GM12878 (cell line): ENCODE measurements at regions not wholly inside any gene's neighbourhood (a gene's known extent, or its start where the extent isn't known, plus 50 kb on each side); places are given as distances from the start of the nearest gene placed in this dataset.
A peak's percentile ranks its signal among the peaks of the same experiment; 100 is the strongest.

Source experiments
- ATAC-seq: fragments of 200-7000 bp; cut with Tn5 transposase; 3 replicates; pipeline ENCODE4 v1.9.1; 2020; ENCODE audit warnings: mild to moderate bottlenecking, moderate library complexity
- BruUV-seq: library from RNA; stranded (reverse); fragments of 400-500 nt; replicated peaks from 2 replicates; lab custom pipeline; 2021; lab: Mats Ljungman, UMichigan
- CTCF ChIA-PET: fragments of 300-600 bp; sonication (Branson Sonifier 250); formaldehyde crosslinking; extraction: SDS; loops from one replicate; lab custom pipeline; 2021; ENCODE audit warnings: inconsistent platforms; lab: Yijun Ruan, JAX
- POLR2A ChIA-PET: fragments of 350-600 bp; formaldehyde crosslinking; extraction: SDS; loops from one replicate; lab custom pipeline; 2021; ENCODE audit warnings: inconsistent platforms; lab: Charles Lee
- RAD21 ChIA-PET: fragments of 300-600 bp; sonication (Branson Sonifier 250); formaldehyde crosslinking; loops from one replicate; lab custom pipeline; 2023; ENCODE audit warnings: antibody characterized with exemption; ENCODE audit not compliant: unreplicated experiment; lab: Charles Lee
- SMC1A ChIA-PET: fragments of 300-600 bp; sonication (Branson Sonifier 250); formaldehyde crosslinking; loops from one replicate; lab custom pipeline; 2023; ENCODE audit not compliant: unreplicated experiment, uncharacterized antibody; lab: Charles Lee
- DNase-seq: peaks from one replicate; pipeline ENCODE4 v3.0.0-alpha.2; 2011; ENCODE audit warnings: low read depth, low spot score
- FAIRE-seq: peaks from 3 replicates; lab custom pipeline; 2011; peaks lifted over from hg19 to GRCh38; lab: Jason Lieb, UNC
- H2AFZ ChIP-seq: 2 replicates; pipeline ENCODE4 v1.6.0; 2011; ENCODE audit warnings: low read depth, low read length, control low read depth; ENCODE audit not compliant: control insufficient read depth
- H3K27ac ChIP-seq: 2 replicates; pipeline ENCODE4 v1.5.1; 2011; ENCODE audit warnings: control low read depth; ENCODE audit not compliant: control insufficient read depth, insufficient read depth
- H3K27me3 ChIP-seq, 2 experiments: replicated peaks in 1 of 2; 2 replicates each; pipeline versions ENCODE4 v1.6.0 to v1.6.1; 2011; ENCODE audit warnings: low read length in 1 of 2; ENCODE audit not compliant: control insufficient read depth in 2 of 2, insufficient read depth in 2 of 2
- H3K36me3 ChIP-seq, 2 experiments: 2 replicates each; pipeline ENCODE4 v1.5.1; 2011; ENCODE audit warnings: low read length in 1 of 2; ENCODE audit not compliant: control insufficient read depth in 2 of 2, insufficient read depth in 2 of 2
- H3K4me1 ChIP-seq: 2 replicates; pipeline ENCODE4 v1.6.1; 2011; ENCODE audit warnings: mild to moderate bottlenecking, low read length, moderate library complexity, mixed read lengths; ENCODE audit not compliant: control insufficient read depth, insufficient read depth
- H3K4me2 ChIP-seq: 2 replicates; pipeline ENCODE4 v1.6.0; 2011; ENCODE audit warnings: control low read depth; ENCODE audit not compliant: control insufficient read depth, insufficient read depth
- H3K4me3 ChIP-seq: fragments of 200-600 bp; sonication (generic); 2 replicates; pipeline ENCODE4 v1.5.1; 2016
- H3K79me2 ChIP-seq: 2 replicates; pipeline ENCODE4 v1.6.0; 2011; ENCODE audit warnings: low read length; ENCODE audit not compliant: control insufficient read depth, insufficient read depth
- H3K9ac ChIP-seq: 2 replicates; pipeline ENCODE4 v1.8.0; 2011; ENCODE audit warnings: low read length, control low read depth, mixed read lengths; ENCODE audit not compliant: control insufficient read depth, insufficient read depth
- H3K9me3 ChIP-seq: replicated peaks from 3 replicates; pipeline ENCODE4 v1.5.1; 2011; ENCODE audit warnings: mild to moderate bottlenecking, low read length; ENCODE audit not compliant: control insufficient read depth, insufficient read depth
- H4K20me1 ChIP-seq: 2 replicates; pipeline ENCODE4 v1.6.0; 2011; ENCODE audit not compliant: control insufficient read depth, insufficient read depth
- BMI1 ChIP-seq: fragments of 450-650 bp; IDR thresholded peaks from 2 replicates; pipeline ENCODE4 v1.6.1; 2016; ENCODE audit warnings: mild to moderate bottlenecking, moderate library complexity, borderline replicate concordance
- CREM ChIP-seq: IDR thresholded peaks from 2 replicates; pipeline ENCODE4 v1.6.1; 2014; ENCODE audit warnings: antibody characterized with exemption, low read depth
- HDGF ChIP-seq: fragments of 450-650 bp; IDR thresholded peaks from 2 replicates; pipeline ENCODE4 v1.6.1; 2016; ENCODE audit warnings: antibody characterized with exemption
- SMAD1 ChIP-seq: fragments of 450-650 bp; IDR thresholded peaks from 2 replicates; pipeline ENCODE4 v1.6.1; 2018; ENCODE audit warnings: mild to moderate bottlenecking, low read depth; ENCODE audit not compliant: partially characterized antibody
- ZBTB11 ChIP-seq: fragments of 450-650 bp; formaldehyde crosslinking; IDR thresholded peaks from 2 replicates; pipeline ENCODE4 v1.5.0; 2022; ENCODE audit warnings: mild to moderate bottlenecking, missing genetic modification characterization
- ZNF24 ChIP-seq: fragments of 450-650 bp; IDR thresholded peaks from 2 replicates; pipeline ENCODE4 v1.6.1; 2017; ENCODE audit warnings: antibody characterized with exemption, mild to moderate bottlenecking
- WGBS: methylation state at CpG from one replicate; pipeline ENCODE4 v1.1.6; 2016; ENCODE audit warnings: low lambda C conversion rate; ENCODE audit not compliant: insufficient replicate concordance, insufficient coverage; ENCODE audit errors: missing lambda C conversion rate; 5-methylcytosine and 5-hydroxymethylcytosine counted together
- in situ Hi-C: fragments of 300-500 bp; cut with MboI; formaldehyde crosslinking; loops from 9 replicates; pipeline ENCODE4 v1.14.3; 2018; ENCODE audit warnings: mixed read lengths
- intact Hi-C: fragments of 100-400 bp; cut with micrococcal nuclease; formaldehyde crosslinking; loops from one replicate; pipeline ENCODE4 v1.14.2; 2022; ENCODE audit not compliant: unreplicated experiment

GRCh38 chr3:5466717-5467116 lies 279.2 kb downstream of the EDEM1 start:
- Histone ChIP-seq H3K9me3 (no peaks in the 10 kb centered on the region), H3K36me3 (no peaks in the 10 kb centered on the region)
- in situ Hi-C loops = no loop called here
- TF ChIP-seq ZBTB11 (CRISPR knock-in tag) = peak; percentile 55; the same call in 1 of the 2 replicates
- no peak for TF ChIP-seq BMI1
- TF ChIP-seq HDGF = no peak
- TF ChIP-seq ZNF24 = no peak
- no peak for TF ChIP-seq CREM
- TF ChIP-seq SMAD1 = no peak
- TF ChIP-seq, all 136 proteins: peak for 1
- ChIA-PET POLR2A (no interaction called here), CTCF (interaction anchor here (0.6 kb wide), 1 partner anchor 1478 kb away, joined by 3 read pairs; no protein-coding TSS in a partner anchor), RAD21 (no interaction called here), SMC1A (no interaction called here)
- no peak for DNase-seq
- Histone ChIP-seq H3K4me2 (no peak overlapping the region), H3K9ac (no peak overlapping the region), H3K27ac (no peak overlapping the region), H3K4me3 (no peak overlapping the region), H3K4me1 (no peaks in the 10 kb centered on the region), H3K79me2 (no peaks in the 10 kb centered on the region), H2AFZ (no peak overlapping the region), H3K27me3 (no peaks in the 10 kb centered on the region), H4K20me1 (no peaks in the 10 kb centered on the region)
- 5% methylated on average over 1 of the region's 1 CpG for WGBS
- FAIRE-seq = no peak
- BruUV-seq = no TSS peak
- intact Hi-C loops = no loop called here
- no peak for ATAC-seq
